ENCODE measurements at regions not wholly inside any gene's neighbourhood (a gene's known extent, or its start where the extent isn't known, plus 50 kb on each side); places are given as distances from the start of the nearest gene placed in this dataset.
A peak's percentile ranks its signal among the peaks of the same experiment; 100 is the strongest.
"Not testable (repeated sequence)": the region's sequence is repeated elsewhere in the genome, so short reads cannot be mapped to it uniquely, and the experiment has no call there.

DNA sequence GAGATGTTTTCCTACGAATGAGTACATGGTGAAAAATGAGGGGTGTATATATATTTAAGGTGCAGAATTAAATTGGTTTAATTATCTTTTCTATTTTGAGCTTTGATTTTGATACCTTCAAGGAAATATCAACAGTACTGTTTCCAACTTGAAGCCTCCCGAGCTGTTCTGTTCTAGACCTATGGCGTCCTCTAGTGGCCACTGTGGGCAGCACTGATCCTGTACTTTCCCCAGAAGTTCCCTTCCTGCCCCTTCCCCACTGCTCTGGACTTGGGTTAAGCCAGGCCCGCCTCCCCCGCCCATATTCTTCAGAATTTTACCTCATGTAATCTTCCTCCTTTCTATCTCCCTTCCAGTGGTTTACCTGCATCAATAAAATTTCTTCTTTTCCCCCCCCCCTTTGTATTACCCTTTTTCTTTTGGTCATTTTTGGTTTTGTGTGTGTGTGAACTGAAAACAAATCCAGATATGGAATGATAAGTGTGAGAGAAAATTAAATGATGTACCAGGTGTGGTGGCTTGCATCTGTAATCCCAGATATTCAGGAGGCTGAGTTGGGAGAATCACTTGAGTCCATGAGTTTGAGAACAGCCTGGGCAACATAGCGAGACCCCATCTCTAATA lies 1643.5 kb downstream of the TP53TG3F start:
- H3K4me1 ChIP-seq (ENCODE audit: control insufficient read depth, insufficient read depth, low read length) = no peaks in the 10 kb centered on the region
- CTCF ChIA-PET = interaction anchor here (0.6 to 0.8 kb wide), 6 partner anchors 11 to 279 kb away, joined by 3 to 4 read pairs (median 3); no protein-coding TSS in a partner anchor
- H3K27ac ChIP-seq (ENCODE audit: extremely low read depth, low read depth, low read length) = no peak overlapping the region
- TF ChIP-seq ZNF48 (tag by site-specific recombination; IDR thresholded peaks at IDR 0.05) (no peak), SCRT2 (tag by site-specific recombination; IDR thresholded peaks at IDR 0.05) (no peak), ZNF654 (tag by site-specific recombination; IDR thresholded peaks at IDR 0.05; ENCODE audit: low read depth) (peak; percentile 74), ZNF23 (tag by site-specific recombination; IDR thresholded peaks at IDR 0.05; ENCODE audit: borderline replicate concordance) (no peak)
- H3K36me3 ChIP-seq (ENCODE audit: control insufficient read depth in 2 of 2, insufficient read depth in 1 of 2, low read length in 2 of 2) = no peaks in the 10 kb centered on the region
- H3K4me3 ChIP-seq (ENCODE audit: low read depth, low read length) = no peak overlapping the region
- POLR2A ChIA-PET = no interaction called here
- no peaks in the 10 kb centered on the region for H3K9me3 ChIP-seq (ENCODE audit: control insufficient read depth, insufficient read depth, low read depth, low read length)

DNA sequence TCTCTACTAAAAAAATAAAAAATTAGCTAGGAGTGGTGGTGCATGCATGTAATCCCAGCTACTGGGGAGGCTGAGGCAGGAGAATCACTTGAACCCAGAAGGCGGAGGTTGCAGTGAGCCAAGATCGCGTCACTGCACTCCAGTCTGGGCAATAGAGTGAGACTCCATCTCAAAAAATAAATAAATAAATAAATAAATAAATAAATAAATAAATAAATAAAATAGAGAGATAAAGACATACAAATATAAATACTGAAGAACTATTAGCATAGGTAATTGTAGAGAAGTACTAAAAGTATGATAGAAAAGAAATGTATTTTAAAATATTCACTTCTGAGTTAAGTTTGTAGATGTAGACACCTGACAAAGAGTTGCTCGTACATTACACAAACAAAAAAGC lies 1652.4 kb downstream of the TP53TG3F start:
- H3K4me1 ChIP-seq (ENCODE audit: control insufficient read depth, insufficient read depth, low read length); POLR2A ChIA-PET; H3K27ac ChIP-seq (ENCODE audit: extremely low read depth, low read depth, low read length); H3K36me3 ChIP-seq (ENCODE audit: control insufficient read depth in 2 of 2, insufficient read depth in 1 of 2, low read length in 2 of 2); H3K4me3 ChIP-seq (ENCODE audit: low read depth, low read length); H3K9me3 ChIP-seq (ENCODE audit: control insufficient read depth, insufficient read depth, low read depth, low read length); CTCF ChIA-PET: not testable (repeated sequence)
- peak; percentile 49; the same call in 1 of the 2 replicates for TF ChIP-seq ZNF140 (tag by site-specific recombination; IDR thresholded peaks at IDR 0.05)
- 0 out of 2 replicates have a peak, but pooled peaks have one; percentile 33 for TF ChIP-seq ZXDB (tag by site-specific recombination; IDR thresholded peaks at IDR 0.05)
- 0 out of 2 replicates have a peak, but pooled peaks have one; percentile 9 for TF ChIP-seq ZNF654 (tag by site-specific recombination; IDR thresholded peaks at IDR 0.05; ENCODE audit: low read depth)
- TF ChIP-seq ZNF138 (tag by site-specific recombination; IDR thresholded peaks at IDR 0.05; ENCODE audit: borderline replicate concordance) = peak; percentile 45; the same call in 1 of the 2 replicates
- TF ChIP-seq, protein P1, sequence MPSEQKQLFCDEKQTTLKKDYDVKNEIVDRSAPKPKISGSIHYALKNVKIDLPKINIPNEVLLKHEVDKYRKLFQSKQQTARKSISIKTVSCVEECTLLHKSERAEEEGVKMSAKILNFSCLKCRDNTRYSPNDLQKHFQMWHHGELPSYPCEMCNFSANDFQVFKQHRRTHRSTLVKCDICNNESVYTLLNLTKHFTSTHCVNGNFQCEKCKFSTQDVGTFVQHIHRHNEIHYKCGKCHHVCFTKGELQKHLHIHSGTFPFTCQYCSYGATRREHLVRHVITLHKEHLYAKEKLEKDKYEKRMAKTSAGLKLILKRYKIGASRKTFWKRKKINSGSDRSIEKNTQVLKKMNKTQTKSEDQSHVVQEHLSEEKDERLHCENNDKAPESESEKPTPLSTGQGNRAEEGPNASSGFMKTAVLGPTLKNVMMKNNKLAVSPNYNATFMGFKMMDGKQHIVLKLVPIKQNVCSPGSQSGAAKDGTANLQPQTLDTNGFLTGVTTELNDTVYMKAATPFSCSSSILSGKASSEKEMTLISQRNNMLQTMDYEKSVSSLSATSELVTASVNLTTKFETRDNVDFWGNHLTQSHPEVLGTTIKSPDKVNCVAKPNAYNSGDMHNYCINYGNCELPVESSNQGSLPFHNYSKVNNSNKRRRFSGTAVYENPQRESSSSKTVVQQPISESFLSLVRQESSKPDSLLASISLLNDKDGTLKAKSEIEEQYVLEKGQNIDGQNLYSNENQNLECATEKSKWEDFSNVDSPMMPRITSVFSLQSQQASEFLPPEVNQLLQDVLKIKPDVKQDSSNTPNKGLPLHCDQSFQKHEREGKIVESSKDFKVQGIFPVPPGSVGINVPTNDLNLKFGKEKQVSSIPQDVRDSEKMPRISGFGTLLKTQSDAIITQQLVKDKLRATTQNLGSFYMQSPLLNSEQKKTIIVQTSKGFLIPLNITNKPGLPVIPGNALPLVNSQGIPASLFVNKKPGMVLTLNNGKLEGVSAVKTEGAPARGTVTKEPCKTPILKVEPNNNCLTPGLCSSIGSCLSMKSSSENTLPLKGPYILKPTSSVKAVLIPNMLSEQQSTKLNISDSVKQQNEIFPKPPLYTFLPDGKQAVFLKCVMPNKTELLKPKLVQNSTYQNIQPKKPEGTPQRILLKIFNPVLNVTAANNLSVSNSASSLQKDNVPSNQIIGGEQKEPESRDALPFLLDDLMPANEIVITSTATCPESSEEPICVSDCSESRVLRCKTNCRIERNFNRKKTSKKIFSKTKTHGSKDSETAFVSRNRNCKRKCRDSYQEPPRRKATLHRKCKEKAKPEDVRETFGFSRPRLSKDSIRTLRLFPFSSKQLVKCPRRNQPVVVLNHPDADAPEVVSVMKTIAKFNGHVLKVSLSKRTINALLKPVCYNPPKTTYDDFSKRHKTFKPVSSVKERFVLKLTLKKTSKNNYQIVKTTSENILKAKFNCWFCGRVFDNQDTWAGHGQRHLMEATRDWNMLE (tag by site-specific recombination; conservative IDR thresholded peaks at IDR 0.05; ENCODE audit: low read depth) = peak; percentile 58; the same call in 1 of the 2 replicates
- TF ChIP-seq, protein P2, sequence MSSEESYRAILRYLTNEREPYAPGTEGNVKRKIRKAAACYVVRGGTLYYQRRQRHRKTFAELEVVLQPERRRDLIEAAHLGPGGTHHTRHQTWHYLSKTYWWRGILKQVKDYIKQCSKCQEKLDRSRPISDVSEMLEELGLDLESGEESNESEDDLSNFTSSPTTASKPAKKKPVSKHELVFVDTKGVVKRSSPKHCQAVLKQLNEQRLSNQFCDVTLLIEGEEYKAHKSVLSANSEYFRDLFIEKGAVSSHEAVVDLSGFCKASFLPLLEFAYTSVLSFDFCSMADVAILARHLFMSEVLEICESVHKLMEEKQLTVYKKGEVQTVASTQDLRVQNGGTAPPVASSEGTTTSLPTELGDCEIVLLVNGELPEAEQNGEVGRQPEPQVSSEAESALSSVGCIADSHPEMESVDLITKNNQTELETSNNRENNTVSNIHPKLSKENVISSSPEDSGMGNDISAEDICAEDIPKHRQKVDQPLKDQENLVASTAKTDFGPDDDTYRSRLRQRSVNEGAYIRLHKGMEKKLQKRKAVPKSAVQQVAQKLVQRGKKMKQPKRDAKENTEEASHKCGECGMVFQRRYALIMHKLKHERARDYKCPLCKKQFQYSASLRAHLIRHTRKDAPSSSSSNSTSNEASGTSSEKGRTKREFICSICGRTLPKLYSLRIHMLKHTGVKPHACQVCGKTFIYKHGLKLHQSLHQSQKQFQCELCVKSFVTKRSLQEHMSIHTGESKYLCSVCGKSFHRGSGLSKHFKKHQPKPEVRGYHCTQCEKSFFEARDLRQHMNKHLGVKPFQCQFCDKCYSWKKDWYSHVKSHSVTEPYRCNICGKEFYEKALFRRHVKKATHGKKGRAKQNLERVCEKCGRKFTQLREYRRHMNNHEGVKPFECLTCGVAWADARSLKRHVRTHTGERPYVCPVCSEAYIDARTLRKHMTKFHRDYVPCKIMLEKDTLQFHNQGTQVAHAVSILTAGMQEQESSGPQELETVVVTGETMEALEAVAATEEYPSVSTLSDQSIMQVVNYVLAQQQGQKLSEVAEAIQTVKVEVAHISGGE (tag by site-specific recombination; conservative IDR thresholded peaks at IDR 0.05; ENCODE audit: low read depth) = peak; percentile 62
- peak; percentile 55 for TF ChIP-seq ZNF426 (tag by site-specific recombination; IDR thresholded peaks at IDR 0.05)
- TF ChIP-seq ZNF623 (tag by site-specific recombination; IDR thresholded peaks at IDR 0.05) = peak; percentile 38; the same call in 1 of the 2 replicates
- TF ChIP-seq ZNF394 (tag by site-specific recombination; IDR thresholded peaks at IDR 0.05; ENCODE audit: borderline replicate concordance) = peak; percentile 63; the same call in 1 of the 2 replicates
- TF ChIP-seq ZNF555 (tag by site-specific recombination; conservative IDR thresholded peaks at IDR 0.05) = peak; percentile 58
